ENCODE measurements at regions not wholly inside any gene's neighbourhood (a gene's known extent, or its start where the extent isn't known, plus 50 kb on each side); places are given as distances from the start of the nearest gene placed in this dataset.

- Mint-ChIP-seq H3K9me3 (ENCODE audit: unreplicated experiment) (peaks cover 11% of the 10 kb centered on the region), H3K36me3 (ENCODE audit: low read depth, unreplicated experiment) (no peaks in the 10 kb centered on the region), H3K27ac (ENCODE audit: unreplicated experiment) (no peak overlapping the region), H3K4me3 (ENCODE audit: unreplicated experiment) (no peak overlapping the region), H3K4me1 (ENCODE audit: unreplicated experiment) (no peaks in the 10 kb centered on the region), H3K27me3 (ENCODE audit: unreplicated experiment) (peaks cover 6% of the 10 kb centered on the region)
- DNase-seq (ENCODE audit: low spot score): no peak
- TF ChIP-seq CTCF (IDR thresholded peaks at IDR 0.05; ENCODE audit: unreplicated experiment): no peak
These were observed 108.8 kb downstream of the SQOR start for GRCh38 chr15:45743426-45744235.

GRCh38 chr15:45744236-45744589 lies 109.4 kb downstream of the SQOR start:
- Mint-ChIP-seq H3K4me3 (ENCODE audit: unreplicated experiment) (no peak overlapping the region), H3K9me3 (ENCODE audit: unreplicated experiment) (peaks cover 10% of the 10 kb centered on the region), H3K27me3 (ENCODE audit: unreplicated experiment) (peaks cover 6% of the 10 kb centered on the region), H3K4me1 (ENCODE audit: unreplicated experiment) (no peaks in the 10 kb centered on the region), H3K36me3 (ENCODE audit: low read depth, unreplicated experiment) (no peaks in the 10 kb centered on the region), H3K27ac (ENCODE audit: unreplicated experiment) (no peak overlapping the region)
- no peak for DNase-seq (ENCODE audit: low spot score)
- TF ChIP-seq CTCF (IDR thresholded peaks at IDR 0.05; ENCODE audit: unreplicated experiment): no peak

- no peak for DNase-seq (ENCODE audit: low spot score)
- H3K9me3 Mint-ChIP-seq (ENCODE audit: unreplicated experiment): no peaks in the 10 kb centered on the region
- no peaks in the 10 kb centered on the region for H3K4me1 Mint-ChIP-seq (ENCODE audit: unreplicated experiment)
- H3K27me3 Mint-ChIP-seq (ENCODE audit: unreplicated experiment): peaks cover 3% of the 10 kb centered on the region
- no peaks in the 10 kb centered on the region for H3K36me3 Mint-ChIP-seq (ENCODE audit: low read depth, unreplicated experiment)
- no peak overlapping the region for H3K4me3 Mint-ChIP-seq (ENCODE audit: unreplicated experiment)
- no peak overlapping the region for H3K27ac Mint-ChIP-seq (ENCODE audit: unreplicated experiment)
- TF ChIP-seq CTCF (IDR thresholded peaks at IDR 0.05; ENCODE audit: unreplicated experiment): no peak
These were observed 112.6 kb downstream of the SQOR start for GRCh38 chr15:45747426-45747825.

GRCh38 chr15:45751629-45752028 lies 116.8 kb downstream of the SQOR start:
- Mint-ChIP-seq H3K9me3 (ENCODE audit: unreplicated experiment) (no peaks in the 10 kb centered on the region), H3K4me3 (ENCODE audit: unreplicated experiment) (no peak overlapping the region), H3K4me1 (ENCODE audit: unreplicated experiment) (no peaks in the 10 kb centered on the region), H3K36me3 (ENCODE audit: low read depth, unreplicated experiment) (no peaks in the 10 kb centered on the region), H3K27ac (ENCODE audit: unreplicated experiment) (no peak overlapping the region), H3K27me3 (ENCODE audit: unreplicated experiment) (no peaks in the 10 kb centered on the region)
- no peak for DNase-seq (ENCODE audit: low spot score)
- no peak for TF ChIP-seq CTCF (IDR thresholded peaks at IDR 0.05; ENCODE audit: unreplicated experiment)

- H3K4me3 Mint-ChIP-seq (ENCODE audit: unreplicated experiment): no peak overlapping the region
- H3K4me1 Mint-ChIP-seq (ENCODE audit: unreplicated experiment): no peaks in the 10 kb centered on the region
- no peaks in the 10 kb centered on the region for H3K36me3 Mint-ChIP-seq (ENCODE audit: low read depth, unreplicated experiment)
- no peak for DNase-seq (ENCODE audit: low spot score)
- peaks cover 10% of the 10 kb centered on the region for H3K9me3 Mint-ChIP-seq (ENCODE audit: unreplicated experiment)
- no peak overlapping the region for H3K27ac Mint-ChIP-seq (ENCODE audit: unreplicated experiment)
- no peak for TF ChIP-seq CTCF (IDR thresholded peaks at IDR 0.05; ENCODE audit: unreplicated experiment)
- no peaks in the 10 kb centered on the region for H3K27me3 Mint-ChIP-seq (ENCODE audit: unreplicated experiment)
These were observed 125.1 kb downstream of the SQOR start for GRCh38 chr15:45759936-45760335.

Data from endothelial cell (in vitro differentiated cells).